ENCODE measurements at regions not wholly inside any gene's neighbourhood (a gene's known extent, or its start where the extent isn't known, plus 50 kb on each side); places are given as distances from the start of the nearest gene placed in this dataset.
"Not testable (repeated sequence)": the region's sequence is repeated elsewhere in the genome, so short reads cannot be mapped to it uniquely, and the experiment has no call there.

DNA sequence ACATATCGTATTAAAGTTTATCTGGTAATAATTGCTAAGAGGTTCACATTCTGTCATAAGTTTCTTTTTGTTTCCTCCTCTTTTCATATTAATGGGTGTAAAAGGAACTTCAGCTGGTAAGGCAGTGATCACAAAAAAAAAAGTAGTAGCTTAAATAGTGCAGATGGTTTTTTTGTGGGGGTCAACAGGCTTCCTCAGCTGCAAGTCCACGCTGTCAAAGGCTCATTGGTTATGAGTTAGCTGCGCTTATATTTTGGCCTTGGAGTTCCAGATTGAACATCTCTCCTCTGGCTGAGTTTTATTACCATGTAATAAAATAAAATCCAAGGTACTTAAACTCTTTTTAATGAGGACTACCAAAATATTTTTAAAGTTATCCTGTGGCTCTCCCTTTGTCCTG, 277.0 kb upstream of the ZEB2 start:
- DNase-seq (ENCODE audit: low read depth in 4 of 4, low spot score in 2 of 4), result peak in 2 of 4 donors; percentile 60 to 63

DNA sequence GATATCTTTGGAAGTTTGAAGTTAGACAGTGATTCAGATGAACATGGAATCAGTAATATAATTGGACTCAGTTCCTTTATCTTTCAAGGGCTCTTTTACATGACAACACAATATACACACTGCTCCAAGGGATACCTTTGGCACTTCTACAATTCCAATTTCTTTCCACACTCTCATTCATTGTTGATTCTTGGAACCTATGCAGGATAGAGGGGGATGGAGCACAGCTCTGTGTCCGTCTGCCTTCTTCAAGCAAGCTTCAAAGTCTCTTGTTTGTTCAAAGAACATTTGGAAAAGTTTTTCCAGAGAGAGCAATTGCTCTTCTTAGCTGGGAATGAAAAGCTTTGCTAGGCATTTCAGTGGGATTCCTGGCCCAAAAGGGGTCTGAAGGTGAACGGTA, 276.2 kb upstream of the ZEB2 start:
- DNase-seq (ENCODE audit: low read depth in 4 of 4, low spot score in 2 of 4), result no peak

DNA sequence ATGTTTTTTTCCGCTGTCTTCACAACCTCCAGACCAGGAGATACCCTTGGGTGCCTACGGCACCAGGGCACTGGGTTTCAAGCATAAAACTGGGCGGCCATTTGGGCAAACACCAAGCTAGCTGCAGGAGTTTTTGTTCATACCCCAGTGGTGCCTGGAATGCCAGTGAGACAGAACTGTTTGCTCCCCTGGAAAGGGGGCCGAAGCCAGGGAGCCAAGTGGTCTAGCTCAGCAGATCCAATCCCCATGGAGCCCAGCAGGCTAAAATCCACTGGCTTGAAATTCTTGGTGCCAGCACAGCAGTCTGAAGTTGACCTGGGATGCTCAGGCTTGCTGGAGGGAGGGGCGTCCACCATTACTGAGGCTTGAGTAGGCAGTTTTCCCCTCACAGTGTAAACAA, 265.3 kb upstream of the ZEB2 start:
- DNase-seq (ENCODE audit: low read depth in 4 of 4, low spot score in 2 of 4), result no peak

DNA sequence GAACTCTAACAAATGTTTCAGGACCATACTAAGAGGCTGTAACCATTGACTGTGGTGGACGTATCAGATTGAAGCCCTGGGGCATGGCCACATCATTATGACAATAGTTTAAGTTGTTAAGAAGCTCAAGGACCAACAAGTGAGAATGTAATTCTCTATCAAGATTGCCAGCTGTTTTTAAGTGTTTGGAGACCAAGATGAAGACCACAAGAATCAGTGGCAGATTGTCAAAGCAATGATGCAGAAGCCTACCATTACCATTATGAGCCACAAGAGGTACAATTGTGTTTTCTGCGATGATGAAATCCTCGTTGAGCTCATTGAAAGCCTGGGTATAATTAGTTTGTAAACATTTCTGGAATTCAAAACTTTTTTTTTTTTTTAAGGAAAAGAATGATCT, 261.1 kb upstream of the ZEB2 start:
- DNase-seq (ENCODE audit: low read depth in 4 of 4, low spot score in 2 of 4), result no peak

DNA sequence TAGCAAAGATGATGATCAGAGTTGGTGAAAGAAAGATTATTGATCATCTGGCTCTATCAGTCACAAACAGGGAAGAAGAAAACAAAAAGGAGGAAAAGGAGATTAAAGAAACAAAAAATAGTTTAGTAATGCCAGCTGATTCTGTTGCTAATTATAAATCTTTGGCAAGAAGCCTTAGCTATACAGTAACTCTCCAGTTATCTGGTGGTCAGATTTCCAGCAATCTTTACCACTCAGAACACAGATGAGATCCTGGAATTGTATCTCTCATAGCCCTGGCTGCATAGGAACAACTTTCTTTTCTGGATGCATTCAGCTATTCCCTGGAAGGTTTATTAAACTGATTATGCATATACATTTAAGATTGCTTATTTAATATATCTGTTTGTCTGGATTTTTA, 256.8 kb upstream of the ZEB2 start:
- no peak for DNase-seq (ENCODE audit: low read depth in 4 of 4, low spot score in 2 of 4)

DNA sequence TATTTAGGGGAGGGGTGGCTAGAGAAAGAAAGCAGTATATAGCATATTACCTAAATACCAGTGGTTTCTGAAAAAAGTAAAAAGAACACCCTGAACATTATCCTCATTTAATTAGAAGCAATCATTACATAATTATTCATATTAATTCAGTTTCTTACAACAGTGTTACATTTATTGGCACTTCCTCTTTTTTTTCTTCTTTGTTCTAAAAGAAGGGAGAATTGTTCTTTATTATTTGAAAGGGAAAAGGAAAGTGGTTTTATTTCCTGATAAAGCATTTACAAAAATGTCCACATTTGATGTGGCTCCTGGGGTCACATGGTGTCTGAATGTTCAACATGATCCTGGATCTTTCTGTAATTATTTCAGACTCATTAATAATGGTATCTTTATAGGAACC, 254.9 kb upstream of the ZEB2 start:
- DNase-seq (ENCODE audit: low read depth in 4 of 4, low spot score in 2 of 4), result no peak

DNA sequence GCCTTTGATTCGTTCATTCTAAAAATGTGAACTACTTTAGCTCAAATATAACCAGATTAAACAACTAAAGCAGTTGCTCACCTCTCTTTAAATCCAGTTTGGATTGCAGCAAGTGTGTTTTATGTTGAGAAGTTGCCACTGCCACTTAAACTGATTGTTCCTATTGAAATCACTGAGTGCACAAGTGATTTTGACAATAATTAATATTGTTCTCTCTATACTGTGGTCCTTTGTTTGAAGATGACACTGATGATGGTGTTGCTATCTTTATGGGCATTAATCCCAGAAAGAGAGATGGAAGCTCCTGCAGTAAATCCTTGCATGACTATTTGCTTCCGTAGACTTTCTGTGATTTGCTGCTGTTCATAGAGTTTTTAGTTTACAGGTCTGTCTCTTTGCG, 251.4 kb upstream of the ZEB2 start:
- DNase-seq (ENCODE audit: low read depth in 4 of 4, low spot score in 2 of 4), result no peak

DNA sequence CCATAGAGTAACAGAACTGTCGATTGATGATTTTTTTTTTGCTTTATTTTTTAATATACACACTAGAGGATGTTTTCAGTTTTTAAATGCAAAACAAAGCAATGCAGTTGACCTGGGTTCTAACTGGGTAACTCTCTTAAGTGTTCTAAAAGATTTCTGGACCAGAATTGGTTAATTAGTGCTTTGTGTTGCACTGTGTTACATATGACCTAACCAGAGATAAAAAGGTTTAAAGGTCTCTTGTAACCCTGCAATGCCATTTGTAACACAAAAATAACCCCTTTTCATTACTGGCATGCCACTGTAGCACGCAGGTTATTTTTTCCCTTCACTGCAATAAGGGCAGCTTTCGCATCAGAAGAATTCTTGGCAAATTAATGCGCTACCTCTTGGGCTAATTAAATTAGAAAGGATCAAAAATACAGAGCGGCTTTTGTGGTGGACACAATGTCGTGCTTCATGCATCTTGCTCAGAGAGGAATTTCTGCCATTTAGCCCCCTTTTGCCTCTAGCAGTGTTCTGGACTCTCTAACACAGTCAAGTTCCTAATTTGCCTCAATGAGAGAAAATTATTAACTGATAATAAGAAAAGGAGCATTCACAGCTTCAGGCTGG, 250.8 kb upstream of the ZEB2 start:
- no peak for DNase-seq (ENCODE audit: low read depth in 4 of 4, low spot score in 2 of 4)

DNA sequence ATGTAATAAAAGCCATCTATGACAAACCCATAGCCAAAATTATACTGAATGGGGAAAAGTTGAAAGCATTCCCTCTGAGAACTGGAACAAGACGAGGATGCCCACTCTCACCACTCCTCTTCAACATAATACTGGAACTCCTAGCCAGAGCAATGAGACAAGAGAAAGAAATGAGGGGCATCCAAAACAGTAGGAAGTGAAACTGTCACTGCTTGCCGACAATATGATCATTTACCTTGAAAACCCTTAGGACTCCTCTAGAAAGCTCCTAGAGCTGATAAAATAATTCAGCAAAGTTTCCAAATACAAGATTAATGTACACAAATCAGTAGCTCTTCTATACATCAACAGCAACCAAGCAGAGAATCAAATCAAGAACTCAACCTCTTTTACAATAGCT, 241.0 kb upstream of the ZEB2 start:
- not testable (repeated sequence) for DNase-seq (ENCODE audit: low read depth in 4 of 4, low spot score in 2 of 4)

DNA sequence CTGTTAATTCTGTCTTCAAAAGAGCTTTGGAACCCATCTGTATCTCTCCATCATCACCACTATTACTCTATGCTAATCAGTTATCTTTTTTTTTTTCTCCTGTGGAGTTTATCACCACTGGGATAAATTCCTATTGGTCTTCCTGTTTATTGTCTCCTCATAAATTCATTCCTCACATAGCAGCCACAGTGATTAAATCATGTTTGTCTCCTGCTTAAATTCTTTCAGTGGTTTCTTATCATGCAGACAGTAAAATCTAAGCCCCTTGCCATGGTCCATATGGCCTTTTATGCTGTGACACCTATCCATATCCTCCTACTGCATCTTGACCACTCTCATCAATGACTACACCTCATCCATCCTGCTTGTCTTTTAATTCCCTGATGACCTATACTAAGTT, 239.8 kb upstream of the ZEB2 start:
- no peak for DNase-seq (ENCODE audit: low read depth in 4 of 4, low spot score in 2 of 4)

DNA sequence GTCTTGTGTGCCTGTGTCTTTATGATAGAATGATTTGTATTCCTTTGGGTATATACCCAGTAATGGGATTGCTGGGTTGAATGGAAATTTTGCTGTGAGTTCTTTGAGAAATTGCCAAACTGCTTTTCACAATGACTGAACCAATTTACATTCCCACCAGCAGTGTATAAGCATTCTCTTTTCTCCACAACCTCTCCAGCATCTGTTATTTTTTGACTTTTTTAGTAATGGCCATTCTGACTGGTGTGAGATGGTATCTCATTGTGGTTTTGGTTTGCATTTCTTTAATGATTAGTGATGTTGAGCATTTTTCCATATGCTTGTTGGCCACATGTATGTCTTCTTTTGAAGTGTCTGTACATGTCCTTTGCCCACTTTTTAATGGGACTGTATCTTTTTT, 238.3 kb upstream of the ZEB2 start:
- DNase-seq (ENCODE audit: low read depth in 4 of 4, low spot score in 2 of 4), result not testable (repeated sequence)

DNA sequence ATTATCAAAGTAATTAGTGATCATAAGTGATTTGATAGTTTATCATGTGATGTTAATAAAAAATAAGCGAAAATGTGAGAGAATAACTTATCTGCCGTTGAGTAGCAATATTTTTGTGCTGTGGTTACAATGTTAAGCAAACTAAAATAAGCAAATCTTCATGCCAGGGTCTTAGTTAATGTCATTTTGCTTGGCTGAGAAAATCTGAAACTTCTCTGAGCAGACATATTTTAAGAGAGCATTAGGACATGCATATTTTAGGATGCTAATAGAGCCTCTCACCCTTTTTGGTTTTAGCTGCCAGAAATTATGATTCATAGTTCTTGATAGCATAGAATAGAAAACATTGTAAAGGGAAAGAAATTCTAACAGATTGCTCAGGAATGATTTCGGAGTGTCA, 233.5 kb upstream of the ZEB2 start:
- DNase-seq (ENCODE audit: low read depth in 4 of 4, low spot score in 2 of 4), result no peak

DNA sequence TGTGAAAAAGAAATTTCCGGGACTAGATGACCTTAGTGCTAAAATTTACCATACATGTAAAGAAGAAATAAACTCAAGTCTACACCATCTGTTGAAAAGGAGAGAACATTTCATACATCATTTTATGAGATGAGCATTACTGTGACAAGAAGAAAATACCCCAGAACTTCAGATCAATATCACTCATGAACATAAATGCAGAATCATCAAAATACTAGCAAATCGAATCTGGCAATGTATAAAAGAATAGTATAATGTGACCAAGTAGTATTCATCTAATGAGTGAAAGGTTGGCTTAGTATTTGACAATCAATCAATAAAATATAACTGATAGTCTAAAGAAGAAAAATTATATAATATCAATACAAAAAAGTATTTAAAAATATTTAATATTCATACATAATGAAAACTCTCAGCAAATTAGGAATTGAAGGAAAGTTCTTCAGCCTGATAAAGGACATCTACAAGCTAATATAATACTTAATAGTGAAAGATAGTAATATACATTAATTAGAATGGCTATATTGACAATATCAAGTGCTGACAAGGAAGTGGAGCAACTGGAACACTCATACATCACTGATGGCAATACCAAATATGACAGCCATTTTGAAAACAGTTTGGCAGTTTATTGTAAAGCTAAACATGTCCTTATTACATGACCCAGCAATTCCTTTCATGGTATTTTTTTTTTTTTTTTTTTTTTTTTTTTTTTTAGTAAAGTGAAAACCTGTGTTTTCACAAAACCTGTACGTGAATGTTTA, 231.4 kb upstream of the ZEB2 start:
- DNase-seq (ENCODE audit: low read depth in 4 of 4, low spot score in 2 of 4), result no peak

DNA sequence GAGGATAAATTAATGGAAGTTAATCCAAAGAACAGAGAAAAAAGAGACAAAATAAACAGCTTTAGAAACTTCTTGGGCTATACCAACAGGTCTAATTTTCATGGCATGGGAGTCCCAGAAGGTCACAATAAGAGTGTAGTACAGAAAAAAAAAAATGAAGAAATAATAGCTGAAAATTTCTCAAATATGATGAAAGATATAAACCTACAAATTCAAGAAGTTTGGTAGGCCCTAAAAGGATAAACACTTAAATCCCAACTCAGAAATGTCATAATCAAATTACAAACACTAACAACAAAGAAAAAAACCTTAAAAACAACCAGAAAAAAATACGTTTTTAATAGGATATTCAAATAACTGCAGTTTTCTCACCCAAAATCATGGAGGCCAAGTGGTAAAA, 229.3 kb upstream of the ZEB2 start:
- no peak for DNase-seq (ENCODE audit: low read depth in 4 of 4, low spot score in 2 of 4)

DNA sequence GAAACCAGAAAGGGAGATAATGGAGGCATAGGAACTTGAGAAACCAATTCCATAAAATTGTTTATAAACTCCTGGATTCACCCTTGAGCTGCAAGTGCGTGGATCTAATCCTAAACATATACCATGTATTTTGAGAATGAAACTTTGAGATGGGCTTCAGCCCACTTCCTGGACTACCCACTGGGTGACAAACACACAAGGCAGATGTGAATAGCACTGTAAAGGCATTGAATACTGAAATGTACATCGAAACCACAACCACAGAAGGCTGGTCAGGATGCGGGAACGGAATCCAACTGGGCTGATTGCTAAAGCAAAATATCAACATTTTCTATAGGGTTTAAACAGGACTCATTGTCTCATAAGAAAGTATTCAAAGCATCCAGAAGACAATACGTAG, 228.5 kb upstream of the ZEB2 start:
- DNase-seq (ENCODE audit: low read depth in 4 of 4, low spot score in 2 of 4), result no peak

DNA sequence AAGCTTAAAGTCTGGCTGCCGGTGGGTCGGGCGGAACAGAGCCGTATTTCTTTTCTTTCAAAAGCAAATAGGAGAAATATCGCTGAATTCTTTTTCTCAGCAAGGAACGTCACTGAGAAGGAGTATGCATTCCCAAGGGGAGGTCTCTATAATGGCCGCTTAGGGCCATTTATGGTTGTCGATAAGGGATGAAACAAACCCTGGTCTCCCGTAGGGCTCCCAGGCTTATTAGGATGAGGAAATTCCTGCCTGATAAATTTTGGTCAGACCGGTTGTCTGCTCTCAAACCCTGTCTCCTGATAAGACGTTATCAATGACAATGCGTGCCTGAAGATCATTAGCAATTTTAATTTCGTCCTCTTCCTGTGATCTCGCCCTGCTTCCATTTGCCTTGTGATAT, 227.7 kb upstream of the ZEB2 start:
- DNase-seq (ENCODE audit: low read depth in 4 of 4, low spot score in 2 of 4), result no peak

DNA sequence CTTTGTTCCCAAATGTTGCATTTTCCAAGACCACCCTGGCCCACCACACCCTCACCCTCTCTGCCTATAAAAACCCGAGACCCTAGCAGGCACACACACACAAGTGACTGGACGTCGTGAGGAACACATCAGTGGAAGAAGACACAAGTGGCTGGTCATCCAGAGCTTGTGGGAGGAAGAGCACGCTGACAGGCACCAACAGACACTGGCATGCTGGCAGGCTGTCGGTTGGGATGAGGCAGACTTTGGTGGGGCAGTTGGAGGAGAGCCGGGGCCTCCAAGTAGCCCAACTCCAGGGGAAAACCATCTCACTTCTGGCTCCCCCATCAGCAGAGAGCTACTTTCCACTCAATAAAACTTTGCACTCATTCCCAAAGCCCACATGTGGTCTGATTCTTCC, 225.5 kb upstream of the ZEB2 start:
- no peak for DNase-seq (ENCODE audit: low read depth in 4 of 4, low spot score in 2 of 4)

DNA sequence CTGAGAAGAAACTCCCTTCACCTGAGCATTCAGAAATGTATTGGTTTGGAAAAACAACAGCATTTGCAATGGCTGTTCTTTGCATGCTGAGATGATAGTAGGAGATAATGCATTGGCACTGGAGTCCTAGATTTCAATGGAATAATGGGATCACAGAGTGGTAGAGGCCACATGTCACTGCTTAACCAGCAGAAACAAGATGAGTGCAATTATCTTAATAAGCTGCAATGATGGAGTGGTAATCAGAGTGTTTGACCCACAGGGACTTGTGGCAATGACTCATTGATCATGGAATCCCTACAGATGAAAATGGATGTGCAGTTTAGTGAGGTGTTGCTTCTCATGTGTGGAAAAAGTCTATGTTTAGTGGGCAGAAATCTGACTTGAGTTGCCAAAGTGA, 218.8 kb upstream of the ZEB2 start:
- no peak for DNase-seq (ENCODE audit: low read depth in 4 of 4, low spot score in 2 of 4)

DNA sequence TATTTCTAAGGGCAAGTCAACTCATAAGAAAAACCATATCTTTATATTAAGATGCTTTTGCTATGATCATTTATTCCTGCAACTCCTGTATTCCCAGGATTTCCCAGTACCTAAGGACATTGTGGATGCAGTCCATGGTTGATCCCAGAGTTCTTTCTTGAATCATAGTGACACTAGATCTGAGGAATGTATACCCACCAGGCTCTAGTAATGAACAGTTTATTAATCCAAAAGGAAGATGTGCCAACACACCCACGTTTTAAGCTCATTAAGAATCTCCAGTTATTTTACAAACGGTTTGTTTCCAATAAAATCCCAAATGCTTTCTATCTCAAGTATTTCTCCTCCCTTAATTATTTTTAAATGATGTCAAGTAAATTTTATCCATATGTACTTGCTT, 210.8 kb upstream of the ZEB2 start:
- DNase-seq (ENCODE audit: low read depth in 4 of 4, low spot score in 2 of 4), result no peak

DNA sequence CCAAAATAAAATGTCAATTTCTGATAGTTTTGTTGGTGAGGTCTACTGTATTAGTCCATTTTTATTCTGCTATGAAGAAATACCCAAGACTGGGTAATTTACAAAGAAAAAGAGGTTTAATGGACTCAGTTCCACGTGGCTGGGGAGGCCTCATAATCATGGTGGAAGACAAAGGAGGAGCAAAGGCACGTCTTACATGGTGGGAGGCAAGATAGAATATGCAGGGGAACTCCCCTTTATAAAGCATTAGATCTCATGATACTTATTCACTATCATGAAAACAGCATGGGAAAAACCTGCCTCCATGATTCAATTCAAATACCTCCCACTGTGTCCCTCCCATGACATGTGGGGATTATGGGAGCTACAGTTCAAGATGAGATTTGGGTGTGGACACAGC, 204.5 kb upstream of the ZEB2 start:
- DNase-seq (ENCODE audit: low read depth in 4 of 4, low spot score in 2 of 4), result not testable (repeated sequence)

DNA sequence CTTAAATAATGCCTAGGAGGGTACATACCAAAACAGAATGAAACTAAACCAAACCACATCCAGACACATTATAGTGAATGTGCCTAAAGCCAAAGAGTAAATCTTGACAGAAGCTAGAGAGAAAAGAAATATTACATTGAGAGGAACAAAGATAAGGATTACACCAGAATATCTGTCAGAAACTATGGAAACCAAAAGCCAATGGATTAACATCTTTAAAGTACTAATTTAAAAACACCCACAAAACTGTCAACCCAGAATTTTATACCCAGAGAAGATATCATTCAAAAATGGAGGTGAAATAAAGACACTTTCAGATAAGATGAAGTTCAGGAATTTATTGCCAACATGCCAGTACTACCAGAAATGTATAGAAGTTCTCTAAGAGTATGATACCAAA, 198.5 kb upstream of the ZEB2 start:
- no peak for DNase-seq (ENCODE audit: low read depth in 4 of 4, low spot score in 2 of 4)

DNA sequence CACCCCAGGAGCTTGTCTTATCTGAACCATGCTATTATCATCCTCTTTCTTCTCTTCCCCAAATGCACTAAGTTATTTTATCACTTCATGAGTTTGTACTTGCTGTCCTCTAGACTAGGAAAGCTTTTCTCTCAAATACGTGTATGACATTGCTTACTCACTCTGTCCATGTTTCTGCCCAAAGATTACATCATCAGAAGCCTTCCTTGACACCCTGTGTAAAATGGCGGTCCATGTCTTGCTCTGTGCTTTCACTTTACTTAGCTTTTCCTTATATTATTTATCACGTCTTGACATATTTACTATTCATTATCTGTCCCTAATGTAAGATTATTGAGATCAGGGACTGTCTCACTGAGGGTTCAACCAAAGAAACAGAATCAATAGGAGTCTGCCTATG, 196.1 kb upstream of the ZEB2 start:
- DNase-seq (ENCODE audit: low read depth in 4 of 4, low spot score in 2 of 4), result no peak

DNA sequence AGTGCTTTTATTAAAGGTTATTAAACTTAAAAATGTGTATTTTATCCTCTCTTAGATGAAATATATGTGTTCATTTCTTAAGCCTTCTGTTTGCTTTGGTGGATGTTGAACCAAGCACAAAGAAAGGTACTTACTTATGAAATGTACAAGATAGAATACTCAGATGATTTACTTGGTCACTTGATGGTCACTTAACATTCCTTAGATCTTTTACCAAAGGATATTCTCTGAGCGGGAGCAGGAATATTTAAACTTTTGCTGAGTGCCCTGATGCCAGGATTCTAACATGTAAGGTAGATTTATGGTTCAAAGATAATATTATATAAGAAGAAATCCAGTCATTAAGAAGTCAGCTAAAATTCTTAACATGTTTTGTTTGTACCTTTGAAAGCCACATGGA, 193.5 kb upstream of the ZEB2 start:
- no peak for DNase-seq (ENCODE audit: low read depth in 4 of 4, low spot score in 2 of 4)

All from left renal cortex interstitium (tissue), 4 donors.